GM12872 (cell line): ENCODE measurements at regions not wholly inside any gene's neighbourhood (a gene's known extent, or its start where the extent isn't known, plus 50 kb on each side); places are given as distances from the start of the nearest gene placed in this dataset.

Experiments
- CTCF ChIP-seq: IDR thresholded peaks from 3 replicates; pipeline ENCODE4 v1.5.1; 2011; ENCODE audit warnings: low read depth, mild to moderate bottlenecking, low read length, moderate library complexity; ENCODE audit not compliant: insufficient read depth

DNA sequence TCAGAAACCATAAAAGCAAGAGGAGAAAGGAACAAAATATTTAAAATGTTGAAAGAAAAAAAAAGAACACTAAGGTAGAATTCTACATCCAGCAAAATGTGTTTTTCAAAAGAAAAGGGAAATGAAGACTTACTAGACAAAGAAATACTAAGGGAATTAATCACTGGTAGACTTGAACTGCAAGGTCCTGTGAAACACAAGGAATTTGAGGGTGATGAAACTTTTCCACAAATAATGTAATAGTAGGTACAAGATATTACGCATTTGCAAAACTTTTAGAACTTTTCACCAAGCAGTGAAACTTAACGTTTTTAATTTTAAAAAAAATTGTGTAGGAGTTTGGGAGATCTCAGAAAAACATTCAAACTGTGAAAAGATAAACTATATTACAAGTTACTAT, 180.3 kb upstream of the MAGEB16 start:
- no peak for TF ChIP-seq CTCF

- no peak for TF ChIP-seq CTCF
These were observed 176.1 kb upstream of the MAGEB16 start for GRCh38 chrX:35622040-35622439.

DNA sequence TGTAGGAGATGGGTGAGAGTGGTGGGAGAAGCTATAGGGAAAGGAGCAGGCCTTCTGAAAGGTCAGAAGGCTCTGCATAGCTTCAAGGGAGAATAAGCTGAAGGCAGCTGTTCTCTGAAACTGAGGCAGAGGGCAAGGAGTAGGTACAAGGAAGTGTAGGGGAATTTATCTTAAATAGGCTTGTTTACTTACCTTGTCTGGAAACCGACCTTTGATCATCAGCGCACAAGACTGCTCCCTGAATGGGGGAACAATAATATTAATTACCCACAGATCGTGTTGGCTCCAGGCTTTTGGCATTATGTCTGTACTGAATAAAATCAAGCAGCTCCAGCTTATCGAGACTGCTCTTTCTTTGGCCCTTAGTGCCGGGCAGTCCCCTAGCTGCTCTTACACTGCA, 175.5 kb upstream of the MAGEB16 start:
- TF ChIP-seq CTCF, result no peak

- TF ChIP-seq CTCF, result no peak
These were observed 172.4 kb upstream of the MAGEB16 start for GRCh38 chrX:35625714-35626113.

DNA sequence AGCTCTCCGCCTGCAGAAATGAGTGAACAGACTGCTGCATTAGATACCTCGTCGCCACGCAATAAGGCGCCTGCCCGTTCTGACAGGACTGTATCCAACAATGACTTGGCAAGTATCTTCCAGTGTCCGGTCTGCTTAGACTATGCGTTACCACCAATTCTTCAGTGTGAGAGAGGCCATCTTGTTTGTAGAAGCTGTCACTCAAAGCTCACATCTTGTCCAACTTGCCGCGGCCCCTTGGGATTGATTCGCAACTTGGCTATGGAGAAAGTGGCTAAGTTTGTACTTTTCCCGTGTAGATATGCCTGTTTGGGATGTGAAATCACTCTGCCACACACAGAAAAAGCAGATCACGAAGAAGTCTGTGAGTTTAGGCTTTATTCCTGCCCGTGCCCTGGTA, 172.0 kb upstream of the MAGEB16 start:
- TF ChIP-seq CTCF, result no peak

- TF ChIP-seq CTCF, result no peak
These were observed 133.3 kb upstream of the MAGEB16 start for GRCh38 chrX:35664833-35665232.

DNA sequence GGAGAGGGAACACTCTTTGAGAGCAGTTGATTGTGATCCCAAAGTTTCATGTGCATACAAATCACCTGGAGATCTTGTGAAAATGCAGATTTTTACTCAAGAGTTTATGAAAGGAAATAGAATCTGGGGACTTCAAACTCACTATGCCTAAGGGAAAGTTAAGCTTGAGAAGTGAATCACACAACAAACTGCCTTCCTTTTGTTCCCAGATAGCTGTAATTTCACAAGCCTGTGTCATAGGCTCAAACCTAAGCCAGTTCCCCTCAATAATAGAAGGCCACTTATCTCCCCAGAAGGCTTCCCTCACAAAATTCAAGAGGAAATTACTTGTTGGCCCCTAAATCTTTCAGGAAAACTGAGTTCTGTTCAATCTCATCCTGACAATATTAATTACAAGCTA, 132.8 kb upstream of the MAGEB16 start:
- TF ChIP-seq CTCF, result no peak

- no peak for TF ChIP-seq CTCF
These were observed 127.3 kb upstream of the MAGEB16 start for GRCh38 chrX:35670889-35671288.
